ENCODE measurements at regions not wholly inside any gene's neighbourhood (a gene's known extent, or its start where the extent isn't known, plus 50 kb on each side); places are given as distances from the start of the nearest gene placed in this dataset.

DNA sequence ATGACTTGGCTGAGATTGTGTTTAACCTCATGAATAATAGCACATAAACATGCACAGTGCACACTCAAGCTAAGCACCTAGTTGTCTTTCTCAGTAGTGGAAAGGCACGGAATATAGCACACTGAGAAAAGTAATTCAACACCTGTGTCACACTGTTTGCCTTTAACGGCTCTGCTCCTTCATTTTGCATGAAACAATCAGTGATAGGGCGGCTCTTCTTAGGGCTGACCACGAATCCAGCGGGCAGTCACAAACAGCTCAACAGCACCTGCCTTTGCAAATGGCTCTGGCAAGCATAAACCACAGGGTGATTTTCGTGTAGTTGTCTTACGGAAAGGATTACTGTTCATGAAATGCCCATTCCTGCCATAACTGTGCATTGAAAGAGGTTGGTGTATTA lies 954.0 kb upstream of the TENM3 start:
- TF ChIP-seq, protein P1, sequence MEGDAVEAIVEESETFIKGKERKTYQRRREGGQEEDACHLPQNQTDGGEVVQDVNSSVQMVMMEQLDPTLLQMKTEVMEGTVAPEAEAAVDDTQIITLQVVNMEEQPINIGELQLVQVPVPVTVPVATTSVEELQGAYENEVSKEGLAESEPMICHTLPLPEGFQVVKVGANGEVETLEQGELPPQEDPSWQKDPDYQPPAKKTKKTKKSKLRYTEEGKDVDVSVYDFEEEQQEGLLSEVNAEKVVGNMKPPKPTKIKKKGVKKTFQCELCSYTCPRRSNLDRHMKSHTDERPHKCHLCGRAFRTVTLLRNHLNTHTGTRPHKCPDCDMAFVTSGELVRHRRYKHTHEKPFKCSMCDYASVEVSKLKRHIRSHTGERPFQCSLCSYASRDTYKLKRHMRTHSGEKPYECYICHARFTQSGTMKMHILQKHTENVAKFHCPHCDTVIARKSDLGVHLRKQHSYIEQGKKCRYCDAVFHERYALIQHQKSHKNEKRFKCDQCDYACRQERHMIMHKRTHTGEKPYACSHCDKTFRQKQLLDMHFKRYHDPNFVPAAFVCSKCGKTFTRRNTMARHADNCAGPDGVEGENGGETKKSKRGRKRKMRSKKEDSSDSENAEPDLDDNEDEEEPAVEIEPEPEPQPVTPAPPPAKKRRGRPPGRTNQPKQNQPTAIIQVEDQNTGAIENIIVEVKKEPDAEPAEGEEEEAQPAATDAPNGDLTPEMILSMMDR (IDR thresholded peaks at IDR 0.05), result no peak
- TF ChIP-seq POLR2A (IDR thresholded peaks at IDR 0.05), result no peak
